Prostate gland (tissue), 2 donors: ENCODE measurements at regions not wholly inside any gene's neighbourhood (a gene's known extent, or its start where the extent isn't known, plus 50 kb on each side); places are given as distances from the start of the nearest gene placed in this dataset.

Experiments used
- DNase-seq: peaks from one replicate; pipeline ENCODE4 v3.0.0-alpha.2; 2019; ENCODE audit warnings: low spot score
- H3K27ac ChIP-seq, 2 donors: fragments of 200-600 bp; sonication (generic); 2 replicates each; pipeline ENCODE4 v1.5.1; 2017 to 2019
- H3K27me3 ChIP-seq: fragments of 200-600 bp; sonication (generic); replicated peaks from 2 replicates; pipeline ENCODE4 v1.5.1; 2019; ENCODE audit not compliant: insufficient read depth
- H3K36me3 ChIP-seq, 2 donors: fragments of 200-600 bp; sonication (generic); 1 replicate in 1 of 2; 2 replicates in 1 of 2; pipeline versions ENCODE4 v1.5.1 to v1.8.1; 2017 to 2019
- H3K4me1 ChIP-seq: fragments of 200-600 bp; sonication (generic); replicated peaks from 2 replicates; pipeline ENCODE4 v1.5.1; 2019
- H3K4me3 ChIP-seq, 2 donors: fragments of 200-600 bp; sonication (generic); 2 replicates each; pipeline ENCODE4 v1.5.1; 2017 to 2019
- H3K9me3 ChIP-seq: fragments of 200-600 bp; sonication (generic); 2 replicates; pipeline ENCODE4 v1.5.1; 2017
- POLR2A ChIP-seq: fragments of 450-650 bp; IDR thresholded peaks from one replicate; pipeline ENCODE4 v1.6.1; 2016; ENCODE audit warnings: antibody characterized with exemption, mild to moderate bottlenecking
- POLR2AphosphoS5 ChIP-seq: sonication (generic); formaldehyde crosslinking; IDR thresholded peaks from one replicate; pipeline ENCODE4 v1.6.1; 2017; ENCODE audit warnings: antibody characterized with exemption
- WGBS: methylation state at CpG from one replicate; pipeline ENCODE4 v1.1.5; 2018; 5-methylcytosine and 5-hydroxymethylcytosine counted together
- intact Hi-C: fragments of 100-400 bp; cut with DNase I; formaldehyde crosslinking; loops from one replicate; pipeline ENCODE4 v1.14.2; 2022
- TF ChIP-seq, protein P1 (sequence below), 4 experiments: fragments of 200-600 bp in 2 of 4; fragments of 450-650 bp in 2 of 4; sonication (generic) in 2 of 4; IDR thresholded peaks; 1 replicate in 3 of 4; 2 replicates in 1 of 4; pipeline ENCODE4 v1.5.1; 2016 to 2019; ENCODE audit warnings: antibody characterized with exemption in 4 of 4, mild to moderate bottlenecking in 2 of 4, moderate library complexity in 2 of 4

GRCh38 chr5:126195410-126196100 is 227.7 kb upstream of the GRAMD2B start:
- H3K9me3 ChIP-seq, result no peaks in the 10 kb centered on the region
- intact Hi-C loops, result no loop called here
- no peak overlapping the region for H3K27ac ChIP-seq
- TF ChIP-seq POLR2A (no peak), POLR2AphosphoS5 (no peak)
- TF ChIP-seq, protein P1, sequence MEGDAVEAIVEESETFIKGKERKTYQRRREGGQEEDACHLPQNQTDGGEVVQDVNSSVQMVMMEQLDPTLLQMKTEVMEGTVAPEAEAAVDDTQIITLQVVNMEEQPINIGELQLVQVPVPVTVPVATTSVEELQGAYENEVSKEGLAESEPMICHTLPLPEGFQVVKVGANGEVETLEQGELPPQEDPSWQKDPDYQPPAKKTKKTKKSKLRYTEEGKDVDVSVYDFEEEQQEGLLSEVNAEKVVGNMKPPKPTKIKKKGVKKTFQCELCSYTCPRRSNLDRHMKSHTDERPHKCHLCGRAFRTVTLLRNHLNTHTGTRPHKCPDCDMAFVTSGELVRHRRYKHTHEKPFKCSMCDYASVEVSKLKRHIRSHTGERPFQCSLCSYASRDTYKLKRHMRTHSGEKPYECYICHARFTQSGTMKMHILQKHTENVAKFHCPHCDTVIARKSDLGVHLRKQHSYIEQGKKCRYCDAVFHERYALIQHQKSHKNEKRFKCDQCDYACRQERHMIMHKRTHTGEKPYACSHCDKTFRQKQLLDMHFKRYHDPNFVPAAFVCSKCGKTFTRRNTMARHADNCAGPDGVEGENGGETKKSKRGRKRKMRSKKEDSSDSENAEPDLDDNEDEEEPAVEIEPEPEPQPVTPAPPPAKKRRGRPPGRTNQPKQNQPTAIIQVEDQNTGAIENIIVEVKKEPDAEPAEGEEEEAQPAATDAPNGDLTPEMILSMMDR (IDR thresholded peaks at IDR 0.05), result no peak
- no peaks in the 10 kb centered on the region for H3K4me1 ChIP-seq
- DNase-seq, result no peak
- WGBS, result 46% methylated on average over 5 of the region's 5 CpGs
- no peak overlapping the region for H3K4me3 ChIP-seq
- H3K36me3 ChIP-seq, result no peaks in the 10 kb centered on the region
- no peaks in the 10 kb centered on the region for H3K27me3 ChIP-seq

GRCh38 chr5:126198531-126198930 is 224.7 kb upstream of the GRAMD2B start:
- no peaks in the 10 kb centered on the region for H3K9me3 ChIP-seq
- WGBS, result 30% methylated on average over 2 of the region's 2 CpGs
- intact Hi-C loops, result no loop called here
- DNase-seq, result no peak
- no peaks in the 10 kb centered on the region for H3K36me3 ChIP-seq
- no peaks in the 10 kb centered on the region for H3K4me1 ChIP-seq
- no peaks in the 10 kb centered on the region for H3K27me3 ChIP-seq
- TF ChIP-seq, protein P1 (IDR thresholded peaks at IDR 0.05), result no peak
- TF ChIP-seq POLR2A, result no peak
- TF ChIP-seq POLR2AphosphoS5, result no peak
- no peak overlapping the region for H3K27ac ChIP-seq
- H3K4me3 ChIP-seq, result no peak overlapping the region

DNA sequence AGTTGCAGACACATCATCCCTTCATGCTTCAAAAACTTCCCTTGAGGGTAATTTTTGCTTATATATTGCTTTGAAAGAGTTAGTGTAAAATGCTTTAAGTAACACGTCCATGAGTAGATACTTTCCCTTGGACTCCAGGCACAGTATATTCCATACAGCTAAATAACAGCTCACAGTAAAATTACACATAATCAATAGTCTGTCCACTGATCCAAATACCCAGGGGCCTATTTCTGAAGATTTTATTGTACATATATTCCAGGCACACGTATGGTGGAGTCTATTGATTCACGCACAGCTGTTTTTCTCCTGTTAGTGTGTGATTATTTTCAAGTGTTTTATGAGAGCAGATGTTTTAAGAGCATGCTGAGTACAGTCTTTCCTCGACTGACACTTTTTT is 223.7 kb upstream of the GRAMD2B start:
- Histone ChIP-seq H3K9me3 (no peaks in the 10 kb centered on the region), H3K27ac (no peak overlapping the region), H3K4me1 (no peaks in the 10 kb centered on the region), H3K4me3 (no peak overlapping the region), H3K36me3 (no peaks in the 10 kb centered on the region), H3K27me3 (no peaks in the 10 kb centered on the region)
- DNase-seq, result no peak
- TF ChIP-seq, protein P1 (IDR thresholded peaks at IDR 0.05), result no peak
- 80% methylated on average over 4 of the region's 4 CpGs for WGBS
- intact Hi-C loops, result no loop called here

- TF ChIP-seq POLR2A (no peak), POLR2AphosphoS5 (no peak)
- TF ChIP-seq, protein P1 (IDR thresholded peaks at IDR 0.05), result no peak
- WGBS, result 80% methylated on average over 4 of the region's 4 CpGs
- H3K36me3 ChIP-seq, result no peaks in the 10 kb centered on the region
- H3K4me1 ChIP-seq, result no peaks in the 10 kb centered on the region
- intact Hi-C loops, result no loop called here
- DNase-seq, result no peak
- H3K27me3 ChIP-seq, result no peaks in the 10 kb centered on the region
- H3K27ac ChIP-seq, result no peak overlapping the region
- H3K9me3 ChIP-seq, result no peaks in the 10 kb centered on the region
- H3K4me3 ChIP-seq, result no peak overlapping the region
Measured at GRCh38 chr5:126208691-126209090, 214.5 kb upstream of the GRAMD2B start.

DNA sequence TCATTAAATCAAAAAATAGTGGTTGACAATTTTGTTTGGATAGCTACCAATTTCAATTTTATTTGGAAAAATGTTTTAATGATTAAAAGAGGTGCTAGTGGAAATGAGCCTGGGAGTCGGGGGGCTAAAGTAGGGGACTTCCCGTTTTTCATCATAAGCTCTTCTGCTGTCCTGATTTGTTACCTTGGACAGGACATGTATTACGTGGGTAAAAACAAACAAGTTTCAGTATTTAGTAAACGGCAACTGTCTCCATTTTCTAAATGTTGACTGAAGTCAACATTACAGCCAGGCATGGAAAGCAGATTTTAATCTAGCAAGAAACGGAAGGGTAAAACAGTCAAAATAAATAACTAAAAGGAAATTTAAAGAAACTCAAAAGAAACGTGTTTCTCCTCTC is 212.3 kb upstream of the GRAMD2B start:
- no peak for DNase-seq
- Histone ChIP-seq H3K36me3 (no peaks in the 10 kb centered on the region), H3K27ac (no peak overlapping the region), H3K27me3 (no peaks in the 10 kb centered on the region), H3K4me1 (no peaks in the 10 kb centered on the region), H3K4me3 (no peak overlapping the region), H3K9me3 (no peaks in the 10 kb centered on the region)
- TF ChIP-seq POLR2A (no peak), POLR2AphosphoS5 (no peak)
- TF ChIP-seq, protein P1 (IDR thresholded peaks at IDR 0.05), result no peak
- WGBS, result 56% methylated on average over 6 of the region's 6 CpGs
- intact Hi-C loops, result no loop called here
